ENCODE measurements at regions not wholly inside any gene's neighbourhood (a gene's known extent, or its start where the extent isn't known, plus 50 kb on each side); places are given as distances from the start of the nearest gene placed in this dataset.

- DNase-seq: no peak
Measured at GRCh38 chr1:87568911-87569310, 240.2 kb downstream of the LMO4 start.

- no peak for DNase-seq
Measured at GRCh38 chr1:87572008-87572407, 243.3 kb downstream of the LMO4 start.

- no peak for DNase-seq
Measured at GRCh38 chr1:87572891-87573290, 244.2 kb downstream of the LMO4 start.

- DNase-seq: no peak
Measured at GRCh38 chr1:87575528-87575927, 246.8 kb downstream of the LMO4 start.

- DNase-seq: no peak
Measured at GRCh38 chr1:87578464-87578863, 249.8 kb downstream of the LMO4 start.

GRCh38 chr1:87583459-87583858 lies 254.8 kb downstream of the LMO4 start:
- DNase-seq: no peak

GRCh38 chr1:87584586-87584985 lies 255.9 kb downstream of the LMO4 start:
- DNase-seq: no peak

- no peak for DNase-seq
Measured at GRCh38 chr1:87586501-87586900, 257.8 kb downstream of the LMO4 start.

- DNase-seq: no peak
Measured at GRCh38 chr1:87588495-87588894, 259.8 kb downstream of the LMO4 start.

GRCh38 chr1:87591492-87591891 lies 262.8 kb downstream of the LMO4 start:
- no peak for DNase-seq

GRCh38 chr1:87592156-87592555 lies 263.5 kb downstream of the LMO4 start:
- DNase-seq: no peak

GRCh38 chr1:87594736-87595383 lies 266.2 kb downstream of the LMO4 start:
- DNase-seq: no peak

GRCh38 chr1:87595384-87595781 lies 266.7 kb downstream of the LMO4 start:
- DNase-seq: no peak

- DNase-seq: no peak
Measured at GRCh38 chr1:87598429-87598828, 269.7 kb downstream of the LMO4 start.

GRCh38 chr1:87599569-87599968 lies 270.9 kb downstream of the LMO4 start:
- no peak for DNase-seq

GRCh38 chr1:87600055-87600850 lies 271.6 kb downstream of the LMO4 start:
- DNase-seq: no peak

GRCh38 chr1:87600854-87601253 lies 272.2 kb downstream of the LMO4 start:
- no peak for DNase-seq

- no peak for DNase-seq
Measured at GRCh38 chr1:87603626-87604025, 274.9 kb downstream of the LMO4 start.

GRCh38 chr1:87612956-87613355 lies 284.3 kb downstream of the LMO4 start:
- DNase-seq: no peak

- no peak for DNase-seq
Measured at GRCh38 chr1:87615491-87615890, 286.8 kb downstream of the LMO4 start.

- no peak for DNase-seq
Measured at GRCh38 chr1:87615901-87616300, 287.2 kb downstream of the LMO4 start.

GRCh38 chr1:87620807-87621206 lies 292.1 kb downstream of the LMO4 start:
- DNase-seq: no peak

GRCh38 chr1:87629673-87630072 lies 301.0 kb downstream of the LMO4 start:
- no peak for DNase-seq

- no peak for DNase-seq
Measured at GRCh38 chr1:87632232-87632631, 303.6 kb downstream of the LMO4 start.

Data from activated CD4-positive, CD25-positive, alpha-beta regulatory T cell (primary cell).